ENCODE measurements at regions not wholly inside any gene's neighbourhood (a gene's known extent, or its start where the extent isn't known, plus 50 kb on each side); places are given as distances from the start of the nearest gene placed in this dataset.

GRCh38 chr12:126905752-126906151 is 1361.2 kb upstream of the TMEM132C start:
- peak overlapping the region; percentile 92 for H3K27ac ChIP-seq (ENCODE audit: low read length)
- TF ChIP-seq EZH2 (IDR thresholded peaks at IDR 0.05; ENCODE audit: borderline replicate concordance, insufficient read depth, low read length, poor library complexity, severe bottlenecking) (no peak), MXI1 (conservative IDR thresholded peaks at IDR 0.05; ENCODE audit: poor library complexity, severe bottlenecking) (no peak), RAD21 (conservative IDR thresholded peaks at IDR 0.05) (no peak), SMC3 (conservative IDR thresholded peaks at IDR 0.05; ENCODE audit: poor library complexity) (no peak), TAF1 (IDR thresholded peaks at IDR 0.05; ENCODE audit: low read depth) (no peak), EP300 (conservative IDR thresholded peaks at IDR 0.05; ENCODE audit: poor library complexity, severe bottlenecking) (no peak), REST (IDR thresholded peaks at IDR 0.05; ENCODE audit: borderline replicate concordance) (no peak), POLR2AphosphoS5 (IDR thresholded peaks at IDR 0.05) (no peak)
- TF ChIP-seq, protein P1, sequence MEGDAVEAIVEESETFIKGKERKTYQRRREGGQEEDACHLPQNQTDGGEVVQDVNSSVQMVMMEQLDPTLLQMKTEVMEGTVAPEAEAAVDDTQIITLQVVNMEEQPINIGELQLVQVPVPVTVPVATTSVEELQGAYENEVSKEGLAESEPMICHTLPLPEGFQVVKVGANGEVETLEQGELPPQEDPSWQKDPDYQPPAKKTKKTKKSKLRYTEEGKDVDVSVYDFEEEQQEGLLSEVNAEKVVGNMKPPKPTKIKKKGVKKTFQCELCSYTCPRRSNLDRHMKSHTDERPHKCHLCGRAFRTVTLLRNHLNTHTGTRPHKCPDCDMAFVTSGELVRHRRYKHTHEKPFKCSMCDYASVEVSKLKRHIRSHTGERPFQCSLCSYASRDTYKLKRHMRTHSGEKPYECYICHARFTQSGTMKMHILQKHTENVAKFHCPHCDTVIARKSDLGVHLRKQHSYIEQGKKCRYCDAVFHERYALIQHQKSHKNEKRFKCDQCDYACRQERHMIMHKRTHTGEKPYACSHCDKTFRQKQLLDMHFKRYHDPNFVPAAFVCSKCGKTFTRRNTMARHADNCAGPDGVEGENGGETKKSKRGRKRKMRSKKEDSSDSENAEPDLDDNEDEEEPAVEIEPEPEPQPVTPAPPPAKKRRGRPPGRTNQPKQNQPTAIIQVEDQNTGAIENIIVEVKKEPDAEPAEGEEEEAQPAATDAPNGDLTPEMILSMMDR (IDR thresholded peaks at IDR 0.05; ENCODE audit: poor library complexity, severe bottlenecking): no peak
- H2AFZ ChIP-seq (ENCODE audit: low read depth, low read length): no peak overlapping the region
- no peaks in the 10 kb centered on the region for H3K36me3 ChIP-seq (ENCODE audit: insufficient read depth, low read length)
- H3K9me2 ChIP-seq (ENCODE audit: insufficient read depth, low read length): no peaks in the 10 kb centered on the region
- no peak overlapping the region for H3K4me2 ChIP-seq (ENCODE audit: low read length)
- no peak overlapping the region for H3K4me3 ChIP-seq (ENCODE audit: low read length)
- H4K20me1 ChIP-seq (ENCODE audit: insufficient read depth): no peaks in the 10 kb centered on the region
- H3K27me3 ChIP-seq (ENCODE audit: insufficient read depth, low read depth, low read length): no peaks in the 10 kb centered on the region
- no peaks in the 10 kb centered on the region for H3K79me2 ChIP-seq (replicated peaks; ENCODE audit: insufficient read depth, low read length)
- no peaks in the 10 kb centered on the region for H3K9me3 ChIP-seq (ENCODE audit: low read length)
- no peak overlapping the region for H3K9ac ChIP-seq (ENCODE audit: low read length)
- H3F3A ChIP-seq (ENCODE audit: insufficient read depth, low read length, poor library complexity, severe bottlenecking): peaks cover 9% of the 10 kb centered on the region

- TF ChIP-seq POLR2AphosphoS5 (IDR thresholded peaks at IDR 0.05): no peak
- TF ChIP-seq SMC3 (conservative IDR thresholded peaks at IDR 0.05; ENCODE audit: poor library complexity): no peak
- TF ChIP-seq EZH2 (IDR thresholded peaks at IDR 0.05; ENCODE audit: borderline replicate concordance, insufficient read depth, low read length, poor library complexity, severe bottlenecking): no peak
- TF ChIP-seq RAD21 (conservative IDR thresholded peaks at IDR 0.05): peak; percentile 21
- no peaks in the 10 kb centered on the region for H3K9me2 ChIP-seq (ENCODE audit: insufficient read depth, low read length)
- no peaks in the 10 kb centered on the region for H3K9me3 ChIP-seq (ENCODE audit: low read length)
- H3K27me3 ChIP-seq (ENCODE audit: insufficient read depth, low read depth, low read length): no peaks in the 10 kb centered on the region
- peak overlapping the region; percentile 91 for H3K4me2 ChIP-seq (ENCODE audit: low read length)
- H3K36me3 ChIP-seq (ENCODE audit: insufficient read depth, low read length): no peaks in the 10 kb centered on the region
- H3K9ac ChIP-seq (ENCODE audit: low read length): peak overlapping the region; percentile 54
- no peaks in the 10 kb centered on the region for H4K20me1 ChIP-seq (ENCODE audit: insufficient read depth)
- no peaks in the 10 kb centered on the region for H3K79me2 ChIP-seq (replicated peaks; ENCODE audit: insufficient read depth, low read length)
- peak overlapping the region; percentile 92 for H3K27ac ChIP-seq (ENCODE audit: low read length)
- H3F3A ChIP-seq (ENCODE audit: insufficient read depth, low read length, poor library complexity, severe bottlenecking): peaks cover 9% of the 10 kb centered on the region
- peak overlapping the region; percentile 49 for H3K4me3 ChIP-seq (ENCODE audit: low read length)
- H2AFZ ChIP-seq (ENCODE audit: low read depth, low read length): no peak overlapping the region
These were observed 1358.8 kb upstream of the TMEM132C start for GRCh38 chr12:126907900-126908764.
